ENCODE measurements at regions not wholly inside any gene's neighbourhood (a gene's known extent, or its start where the extent isn't known, plus 50 kb on each side); places are given as distances from the start of the nearest gene placed in this dataset.
A peak's percentile ranks its signal among the peaks of the same experiment; 100 is the strongest.

DNA sequence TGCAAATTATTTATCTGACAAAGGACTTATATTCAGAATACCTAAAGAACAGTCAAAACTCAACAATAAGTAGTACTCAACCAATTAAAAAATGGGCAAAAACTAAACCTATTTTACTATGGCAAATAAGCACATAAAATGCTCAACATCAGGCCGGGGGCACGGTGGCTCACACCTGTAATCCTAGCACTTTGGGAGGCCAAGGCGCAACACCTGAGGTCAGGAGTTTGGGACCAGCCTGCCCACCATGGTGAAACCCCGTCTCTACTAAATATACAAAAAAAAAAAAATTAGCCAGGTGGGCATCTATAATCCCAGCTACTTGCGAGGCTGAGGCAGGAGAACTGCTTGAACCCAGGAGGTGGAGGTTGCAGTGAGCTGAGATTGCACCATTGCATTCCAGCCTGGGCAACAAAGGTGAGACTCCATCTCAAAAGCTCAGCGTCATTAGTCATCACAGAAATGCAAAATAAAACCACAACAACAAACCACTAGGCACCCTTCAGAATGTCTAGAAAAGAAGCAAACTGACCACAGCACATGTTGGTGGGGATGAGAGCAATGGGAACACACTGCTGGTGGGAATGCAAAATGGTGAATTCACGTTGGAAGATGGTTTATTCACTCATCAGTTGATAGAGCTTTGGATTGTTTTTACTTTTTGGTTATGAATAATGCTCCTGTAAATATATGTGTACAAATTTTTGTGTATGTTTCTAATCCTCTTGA, 180.6 kb upstream of the SOX1 start:
- DNase-seq (ENCODE audit: low read depth, low spot score) = no peak
- H3K4me3 ChIP-seq (ENCODE audit: low read length) = no peak overlapping the region

DNA sequence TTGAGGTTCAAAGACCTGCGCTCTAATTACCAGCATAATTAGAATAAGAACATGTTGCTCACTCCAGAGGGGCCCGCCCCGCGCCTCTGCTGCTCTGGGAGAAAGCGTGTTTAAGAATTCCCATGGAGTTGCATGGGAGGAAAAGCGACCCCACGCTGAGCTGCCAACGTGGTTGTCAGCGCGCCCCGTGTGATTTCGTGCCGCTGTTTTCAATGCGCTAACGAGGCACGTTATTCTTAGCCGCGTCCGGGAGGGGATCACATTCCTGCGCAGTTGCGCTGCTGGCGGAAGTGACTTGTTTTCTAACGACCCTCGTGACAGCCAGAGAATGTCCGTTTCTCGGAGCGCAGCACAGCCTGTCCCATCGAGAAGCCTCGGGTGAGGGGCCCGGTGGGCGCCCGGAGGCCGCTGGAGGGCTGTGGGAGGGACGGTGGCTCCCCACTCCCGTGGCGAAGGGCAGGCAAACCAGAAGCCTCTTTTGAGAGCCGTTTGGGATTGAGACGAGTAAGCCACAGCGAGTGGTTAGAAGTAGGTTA, 173.8 kb upstream of the SOX1 start:
- no peak overlapping the region for H3K4me3 ChIP-seq (ENCODE audit: low read length)
- DNase-seq (ENCODE audit: low read depth, low spot score) = no peak

DNA sequence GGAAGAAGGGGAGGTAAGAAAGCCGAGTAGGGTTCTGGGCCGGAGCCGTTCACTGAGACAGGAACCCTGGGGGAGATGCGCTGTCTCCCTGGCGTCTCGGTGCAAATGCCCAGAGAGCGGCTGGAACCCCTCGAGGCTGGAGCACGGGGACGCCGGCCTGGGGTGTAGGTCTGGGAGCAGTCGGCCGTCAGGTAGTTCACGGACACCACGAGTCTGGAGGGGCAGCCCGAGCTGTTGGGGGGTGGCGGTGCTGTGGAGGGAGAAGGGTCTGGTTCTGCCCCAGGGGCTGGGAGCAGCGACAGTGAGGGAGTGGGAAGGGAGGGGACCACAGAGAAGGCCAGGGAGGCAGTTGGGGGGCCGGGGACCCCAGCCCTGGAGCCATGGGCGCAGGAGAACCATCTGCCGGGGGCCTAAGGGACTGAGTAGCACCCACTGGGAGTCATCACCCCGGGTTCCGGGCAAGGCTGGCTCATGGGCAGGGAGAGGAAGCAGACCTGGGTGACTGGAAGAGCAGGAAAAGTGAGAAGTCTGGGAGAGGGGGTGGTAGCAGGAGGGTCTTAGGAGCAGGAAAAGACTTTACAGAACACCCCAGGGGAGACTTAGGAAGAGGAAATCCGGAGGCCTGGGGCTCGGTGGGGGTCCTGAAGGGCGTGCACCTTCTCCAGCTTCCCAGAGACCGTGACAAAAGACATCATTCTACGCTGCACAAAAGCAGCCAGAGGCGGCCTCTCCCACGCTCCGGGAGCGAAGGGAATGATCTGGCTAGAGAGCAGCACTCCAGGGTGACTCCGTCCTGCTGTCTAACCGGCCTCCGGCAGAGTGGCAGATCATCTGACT, 173.1 kb upstream of the SOX1 start:
- H3K4me3 ChIP-seq (ENCODE audit: low read length) = no peak overlapping the region

DNA sequence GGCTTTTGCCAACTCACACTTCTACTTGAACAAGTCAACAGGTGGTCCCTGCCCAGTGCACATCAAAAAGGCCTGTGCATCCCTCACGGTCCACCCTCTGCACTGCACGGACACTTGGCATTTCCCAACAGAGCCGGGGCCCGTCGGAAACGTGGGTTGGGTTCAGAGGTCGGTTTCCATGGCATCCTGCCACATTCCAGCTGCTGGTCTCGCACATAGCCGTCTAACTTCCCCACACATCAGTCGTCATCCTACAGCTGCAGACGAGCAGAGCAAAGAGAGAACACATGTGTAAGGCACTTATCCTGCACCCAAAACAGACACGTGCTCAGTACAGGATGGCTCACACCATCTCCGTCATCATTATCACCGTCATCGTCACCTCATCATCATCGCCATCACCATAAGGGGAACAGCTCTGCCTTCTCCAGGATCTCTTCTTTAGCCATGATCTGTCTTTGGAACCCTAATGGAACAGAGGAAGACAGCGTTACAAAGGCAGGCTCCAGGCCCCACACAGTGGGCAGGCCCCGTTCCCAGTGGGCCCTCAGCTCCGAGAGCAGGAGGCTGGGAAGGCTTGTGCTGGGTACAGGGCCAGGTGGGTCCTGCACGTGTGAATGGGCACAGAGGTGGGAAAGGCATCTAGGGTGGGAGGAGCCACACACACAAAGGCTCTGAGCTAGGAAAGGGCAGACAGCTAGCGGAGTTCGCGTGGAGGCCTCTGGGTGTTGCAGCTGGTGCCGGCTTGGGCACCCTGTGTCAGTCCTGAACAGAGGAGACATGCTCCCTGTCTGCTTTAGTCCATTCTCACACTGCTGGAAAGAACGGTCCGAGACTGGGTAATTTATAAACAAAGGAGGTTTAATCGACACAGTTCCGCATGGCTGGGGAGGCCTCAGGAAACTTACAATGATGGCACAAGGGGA, 170.8 kb upstream of the SOX1 start:
- DNase-seq (ENCODE audit: low read depth, low spot score) = no peak
- H3K4me3 ChIP-seq (ENCODE audit: low read length) = no peak overlapping the region

More for the DNA sequence above, 173.1 kb upstream of the SOX1 start:
- DNase-seq (ENCODE audit: low read depth, low spot score) = no peak

DNA sequence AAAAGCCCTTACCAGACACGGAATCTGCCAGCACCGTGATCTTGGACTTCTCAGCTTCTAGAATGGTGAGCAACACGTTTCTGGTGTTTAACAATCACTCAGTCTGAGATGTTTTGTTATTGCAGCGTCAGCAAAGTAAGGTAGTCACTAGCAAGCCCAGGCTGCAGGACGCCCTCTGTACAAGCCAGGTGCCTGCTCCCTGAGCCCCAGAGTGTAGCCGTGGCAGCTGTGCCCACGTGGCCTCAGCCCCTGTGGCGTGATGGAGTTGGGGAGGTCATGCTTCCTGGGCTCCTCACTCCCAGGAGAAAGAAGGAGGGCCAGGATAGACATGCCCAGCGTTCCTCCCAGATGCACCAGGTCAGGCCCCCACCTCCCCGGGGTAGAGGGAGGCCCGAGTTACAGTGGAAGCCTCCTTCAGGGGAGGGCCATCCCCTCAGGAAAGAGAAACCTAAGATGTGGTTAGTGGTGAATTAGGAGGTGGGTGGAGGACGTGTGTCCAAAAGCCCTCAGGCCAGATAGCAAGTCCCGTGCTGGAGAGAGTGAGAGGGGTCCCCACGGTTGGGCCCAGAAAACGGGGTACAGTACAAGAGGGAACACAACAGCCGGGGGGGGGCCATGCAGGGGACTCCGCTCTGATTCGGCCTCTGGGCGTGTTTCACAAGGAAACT, 169.6 kb upstream of the SOX1 start:
- H3K4me3 ChIP-seq (ENCODE audit: low read length) = no peak overlapping the region
- no peak for DNase-seq (ENCODE audit: low read depth, low spot score)

DNA sequence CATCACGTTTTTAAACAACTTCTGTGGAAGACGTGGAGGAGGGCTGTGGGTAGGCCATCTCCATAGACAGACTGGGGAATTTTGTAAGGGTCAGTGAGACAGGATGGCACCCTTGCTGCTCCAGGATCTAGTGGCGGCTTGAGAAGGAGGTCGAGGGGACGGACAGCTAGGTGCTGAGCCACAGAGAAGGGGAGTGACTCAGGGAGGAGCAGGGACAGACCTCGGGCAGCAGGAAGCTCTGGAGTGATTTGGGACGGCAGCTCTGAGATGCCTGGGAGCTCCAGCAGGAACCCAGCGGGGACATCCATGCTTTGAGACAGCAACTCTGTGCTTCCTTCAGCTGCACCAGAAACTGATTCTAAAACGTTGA, 169.1 kb upstream of the SOX1 start:
- DNase-seq (ENCODE audit: low read depth, low spot score) = no peak
- H3K4me3 ChIP-seq (ENCODE audit: low read length) = no peak overlapping the region

DNA sequence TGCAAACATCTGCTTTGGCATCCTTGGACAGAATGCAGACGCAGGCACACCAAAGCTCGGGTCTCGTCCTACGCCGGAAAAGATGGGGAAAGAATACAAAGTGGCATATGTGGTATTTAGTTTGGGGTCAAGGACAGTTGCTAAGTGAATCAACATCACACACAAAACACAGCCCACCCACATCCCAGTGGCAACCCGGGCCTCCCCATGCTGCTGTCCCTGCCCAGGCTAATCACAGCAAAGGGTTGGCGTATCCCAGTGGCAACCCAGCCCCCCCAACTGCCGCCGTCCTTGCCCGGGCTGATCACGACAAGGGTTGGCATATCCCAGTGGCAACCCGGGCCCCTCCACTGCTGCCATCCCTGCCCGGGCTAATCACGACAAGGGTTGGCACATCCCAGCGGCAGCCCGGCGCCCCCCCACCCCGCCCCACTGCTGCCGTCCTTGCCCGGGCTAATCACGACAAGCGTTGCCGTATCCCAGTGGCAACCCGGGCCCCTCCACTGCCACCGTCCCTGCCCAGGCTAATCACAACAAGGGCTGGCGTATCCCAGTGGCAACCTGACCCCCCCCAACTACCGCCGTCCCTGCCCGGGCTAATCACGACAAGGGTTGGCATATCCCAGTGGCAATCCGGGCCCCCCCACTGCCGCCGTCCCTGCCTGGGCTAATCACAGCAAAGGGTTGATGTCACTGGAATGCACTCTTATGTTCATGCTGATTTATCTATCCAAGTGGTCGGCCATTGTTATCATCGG, 167.8 kb upstream of the SOX1 start:
- no peak for DNase-seq (ENCODE audit: low read depth, low spot score)
- H3K4me3 ChIP-seq (ENCODE audit: low read length) = no peak overlapping the region

DNA sequence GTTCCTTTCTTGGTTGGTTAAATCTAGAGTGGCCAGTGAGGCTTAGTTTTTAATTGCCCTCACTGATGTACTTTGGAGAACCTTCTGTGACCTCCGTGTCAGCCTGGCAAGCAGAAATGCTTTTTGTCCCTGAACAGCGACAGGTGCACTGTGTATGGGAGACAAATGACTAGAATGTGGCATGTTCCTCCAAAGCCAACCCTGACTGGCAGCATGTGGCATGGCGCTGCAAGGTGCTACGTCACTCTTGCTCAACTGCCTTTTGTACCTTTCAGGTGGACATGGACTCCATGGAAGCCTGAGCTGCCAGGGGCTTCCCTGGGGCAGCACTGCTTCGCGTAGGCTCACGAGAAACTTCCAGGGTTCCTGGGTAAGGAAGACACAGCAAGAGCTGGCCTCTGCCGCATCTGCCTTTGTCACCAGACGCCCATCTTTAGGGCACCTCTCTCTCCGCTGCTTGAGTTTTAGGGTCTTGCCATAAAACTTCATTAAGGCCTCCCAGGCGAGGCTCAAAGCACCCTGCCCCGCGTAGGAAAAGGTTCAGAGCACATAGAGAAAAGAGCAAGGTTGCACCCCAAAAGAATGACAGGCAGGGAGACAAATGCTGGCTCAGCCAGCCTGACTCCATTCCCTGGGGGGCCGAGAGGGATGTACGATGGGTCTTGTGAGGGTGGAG, 167.1 kb upstream of the SOX1 start:
- DNase-seq (ENCODE audit: low read depth, low spot score) = no peak

DNA sequence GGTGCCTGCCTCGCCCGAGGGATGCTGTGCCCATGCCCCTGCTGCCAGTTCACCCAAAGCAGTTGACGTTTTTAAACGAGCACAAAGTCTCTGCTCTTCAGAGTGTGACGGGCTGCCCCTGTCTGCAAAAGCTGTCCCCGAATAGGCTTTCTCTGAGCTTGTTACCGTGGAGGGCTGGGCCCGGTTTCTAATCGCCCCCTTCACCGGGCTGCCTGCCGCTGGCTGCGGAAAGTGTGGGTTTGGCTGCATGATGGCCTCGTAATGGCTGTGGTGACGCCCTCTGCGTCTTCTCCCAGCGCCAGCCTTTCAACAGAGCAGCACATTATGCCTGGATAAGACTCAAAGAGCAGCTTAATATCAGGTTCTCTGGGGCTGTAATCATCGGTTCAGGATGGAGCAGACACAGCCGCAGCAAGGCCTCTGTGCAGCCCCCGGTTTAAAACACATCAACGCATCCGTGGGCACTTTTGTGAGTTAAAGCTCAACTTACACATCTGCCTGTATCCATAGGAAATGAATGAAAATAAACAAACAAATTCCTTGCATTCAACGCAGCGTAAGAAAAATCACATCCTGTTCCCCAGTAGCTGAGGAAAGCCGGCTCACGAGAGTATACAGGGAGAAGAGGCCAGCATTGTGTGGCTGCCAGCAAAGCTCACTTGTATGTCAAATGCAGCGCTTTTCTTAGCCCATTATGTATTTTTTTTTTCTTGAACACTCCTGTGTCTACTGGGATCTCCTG, 166.4 kb upstream of the SOX1 start:
- DNase-seq (ENCODE audit: low read depth, low spot score) = no peak
- no peak overlapping the region for H3K4me3 ChIP-seq (ENCODE audit: low read length)

More for the DNA sequence above, 167.1 kb upstream of the SOX1 start:
- H3K4me3 ChIP-seq (ENCODE audit: low read length) = no peak overlapping the region

DNA sequence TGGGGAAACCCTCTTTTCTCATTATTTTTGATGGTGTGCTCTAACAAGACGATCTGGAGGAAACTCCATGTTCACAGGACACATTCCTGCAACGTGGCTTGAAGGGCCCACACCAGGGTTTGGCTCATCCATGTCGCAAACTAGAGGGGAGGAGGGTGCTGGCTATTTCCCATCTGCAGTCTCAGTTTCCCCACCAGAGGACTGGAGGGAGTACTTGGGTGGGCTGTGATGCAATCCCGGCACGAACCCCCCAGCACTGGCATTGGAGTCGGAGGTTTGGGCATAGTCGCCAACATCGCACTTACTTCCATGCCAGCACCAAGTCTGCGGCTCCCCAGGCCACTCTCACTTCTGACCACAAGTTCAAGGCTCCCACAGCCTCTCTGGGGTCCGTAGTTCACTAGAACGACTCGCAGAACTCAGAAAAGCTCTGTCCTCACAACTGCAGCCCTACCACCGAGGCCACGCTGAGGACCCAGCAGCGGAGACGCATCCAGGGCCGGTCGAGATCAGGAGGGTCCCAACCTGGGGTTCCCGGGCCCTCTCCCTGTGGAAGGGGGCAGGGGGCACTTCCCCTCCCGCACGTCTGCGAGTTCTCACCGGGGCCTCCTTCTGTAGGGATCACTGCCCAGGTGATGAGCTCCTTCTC, 165.6 kb upstream of the SOX1 start:
- H3K4me3 ChIP-seq (ENCODE audit: low read length) = no peak overlapping the region
- no peak for DNase-seq (ENCODE audit: low read depth, low spot score)

DNA sequence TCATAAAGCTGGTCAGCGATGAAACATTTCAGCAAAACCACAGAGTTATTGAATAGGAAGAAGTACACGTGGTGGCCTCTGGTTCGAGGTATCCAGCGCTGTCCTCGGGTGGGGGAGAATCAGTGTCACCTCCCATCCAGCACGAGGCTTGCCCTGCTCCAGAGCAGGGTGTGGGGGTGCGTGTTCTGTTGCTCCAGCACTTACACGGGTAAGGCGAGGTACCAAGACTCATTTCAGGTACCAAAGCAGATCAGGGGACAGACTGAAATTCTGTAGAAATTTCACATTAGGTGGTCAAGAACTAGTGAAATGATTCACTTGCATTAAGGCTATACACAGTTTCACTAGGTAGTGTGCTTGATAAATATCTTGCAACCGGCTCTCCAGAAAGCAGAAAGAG, 164.2 kb upstream of the SOX1 start:
- no peak overlapping the region for H3K4me3 ChIP-seq (ENCODE audit: low read length)
- DNase-seq (ENCODE audit: low read depth, low spot score) = no peak

DNA sequence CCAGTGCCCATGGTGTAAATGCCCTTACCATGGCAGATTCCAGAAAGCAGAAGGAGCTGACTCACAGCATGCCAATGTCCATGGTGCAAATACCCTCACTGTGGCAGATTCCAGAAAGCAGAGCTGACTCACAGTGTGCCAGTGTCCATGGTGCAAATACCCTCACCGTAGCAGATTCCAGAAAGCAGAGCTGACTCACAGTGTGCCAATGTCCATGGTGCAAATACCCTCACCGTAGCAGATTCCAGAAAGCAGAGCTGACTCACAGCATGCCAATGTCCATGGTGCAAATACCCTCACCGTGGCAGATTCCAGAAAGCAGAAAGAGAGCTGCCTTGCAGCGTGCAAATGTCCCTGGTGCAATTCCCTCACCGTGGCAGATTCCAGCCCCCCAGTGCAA, 163.8 kb upstream of the SOX1 start:
- no peak for DNase-seq (ENCODE audit: low read depth, low spot score)

DNA sequence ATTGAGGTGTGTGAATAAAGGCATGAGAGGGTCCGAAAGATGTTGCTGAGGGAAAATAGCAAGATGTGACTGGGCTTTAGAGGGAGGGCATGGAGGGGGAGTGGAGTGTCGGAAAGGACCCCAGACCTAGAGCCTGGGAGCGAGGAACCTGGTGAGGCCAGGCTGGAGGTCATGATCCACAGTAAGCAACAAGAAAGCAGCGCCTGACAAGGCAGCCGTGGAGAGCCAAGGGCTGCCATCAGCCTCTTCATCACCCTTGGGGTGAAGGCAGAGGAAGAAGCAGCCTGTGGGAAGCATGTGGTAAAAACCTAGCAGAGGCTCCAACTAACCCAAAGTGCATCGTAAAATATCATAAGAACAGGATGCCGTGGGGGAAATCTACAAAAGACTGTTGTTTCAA, 162.8 kb upstream of the SOX1 start:
- DNase-seq (ENCODE audit: low read depth, low spot score) = no peak
- H3K4me3 ChIP-seq (ENCODE audit: low read length) = no peak overlapping the region

More for the DNA sequence above, 163.8 kb upstream of the SOX1 start:
- no peak overlapping the region for H3K4me3 ChIP-seq (ENCODE audit: low read length)

DNA sequence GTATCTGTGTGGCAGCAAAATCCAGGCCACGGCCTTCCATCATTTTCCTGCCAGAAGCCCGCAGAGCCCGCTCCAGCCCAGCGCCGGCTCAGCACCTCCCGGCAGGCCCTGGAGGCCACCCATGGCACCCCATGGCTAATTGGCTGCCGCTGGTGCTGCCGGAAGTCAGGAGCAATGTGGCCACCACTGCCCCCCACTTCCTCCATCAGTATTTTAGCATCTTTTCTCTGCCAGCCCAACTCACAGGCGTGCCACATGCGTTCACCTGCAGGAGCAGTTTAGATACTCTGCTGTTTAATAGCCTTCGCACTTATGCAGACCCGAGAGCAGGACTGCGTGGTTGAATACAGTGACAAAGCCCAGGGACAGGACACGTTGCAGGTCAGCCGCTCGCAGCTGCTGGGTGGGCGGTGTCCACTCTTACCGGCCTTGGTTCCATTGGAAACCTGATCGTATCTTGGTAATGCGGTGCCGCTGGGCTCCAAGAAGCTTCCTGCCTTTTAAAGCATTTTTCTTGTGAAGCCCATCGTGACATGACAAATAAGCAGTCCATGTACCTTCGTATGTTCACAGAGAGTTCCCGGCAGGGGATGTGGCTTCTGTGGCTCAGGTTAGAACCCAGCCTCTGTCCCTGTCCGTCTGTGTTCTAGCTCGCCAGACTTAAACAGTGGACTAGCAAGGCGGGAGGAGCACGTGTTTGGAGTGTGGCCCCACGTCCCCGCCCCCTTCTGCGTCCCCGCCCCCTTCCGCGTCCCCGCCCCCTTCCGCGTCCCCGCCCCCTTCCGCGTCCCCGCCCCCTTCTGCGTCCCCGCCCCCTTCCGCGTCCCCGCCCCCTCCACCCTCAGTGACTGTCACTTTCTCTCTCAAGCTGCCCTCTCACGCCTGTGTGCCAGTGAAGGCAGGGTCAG, 162.0 kb upstream of the SOX1 start:
- peak; percentile 3 for DNase-seq (ENCODE audit: low read depth, low spot score)
- H3K4me3 ChIP-seq (ENCODE audit: low read length) = no peak overlapping the region

DNA sequence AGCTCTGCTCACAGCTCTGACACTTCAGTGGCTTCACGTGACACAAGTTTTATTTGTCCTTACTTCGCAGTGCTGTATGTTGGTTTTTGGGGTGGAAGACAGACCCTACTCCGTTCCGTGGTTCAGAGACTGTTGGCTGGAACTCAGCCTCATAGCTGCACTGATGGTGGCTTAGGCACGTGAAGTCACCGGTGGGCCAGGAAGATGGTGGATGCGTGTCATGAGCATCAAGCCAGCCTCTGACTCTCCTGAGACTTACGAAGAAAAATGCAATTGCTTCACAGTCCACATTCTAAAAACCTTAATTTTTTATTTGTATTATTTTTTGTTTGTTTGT, 161.4 kb upstream of the SOX1 start:
- H3K4me3 ChIP-seq (ENCODE audit: low read length) = no peak overlapping the region
- DNase-seq (ENCODE audit: low read depth, low spot score) = no peak

DNA sequence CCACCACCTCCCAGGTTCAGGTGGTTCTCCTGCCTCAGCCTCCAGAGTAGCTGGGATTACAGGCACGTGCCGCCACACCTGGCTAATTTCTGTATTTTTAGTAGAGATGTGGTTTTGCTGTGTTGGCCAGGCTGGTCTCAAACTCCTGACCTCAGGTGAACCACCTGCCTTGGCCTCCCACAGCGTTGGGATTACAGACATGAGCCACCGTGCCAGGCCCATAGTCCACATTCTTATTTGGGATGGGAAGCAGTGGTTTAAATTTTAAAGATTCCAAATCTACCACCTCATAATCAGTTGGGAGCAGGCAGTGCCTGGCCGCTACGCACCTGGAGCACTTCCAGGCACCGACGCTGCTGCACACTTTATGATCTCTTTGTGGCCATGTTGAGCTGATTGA, 160.6 kb upstream of the SOX1 start:
- no peak for DNase-seq (ENCODE audit: low read depth, low spot score)

More for the DNA sequence above, 160.6 kb upstream of the SOX1 start:
- no peak overlapping the region for H3K4me3 ChIP-seq (ENCODE audit: low read length)

All from Jurkat, Clone E6-1 (cell line).